ENCODE measurements at regions not wholly inside any gene's neighbourhood (a gene's known extent, or its start where the extent isn't known, plus 50 kb on each side); places are given as distances from the start of the nearest gene placed in this dataset.
"Not testable (repeated sequence)": the region's sequence is repeated elsewhere in the genome, so short reads cannot be mapped to it uniquely, and the experiment has no call there.

DNA sequence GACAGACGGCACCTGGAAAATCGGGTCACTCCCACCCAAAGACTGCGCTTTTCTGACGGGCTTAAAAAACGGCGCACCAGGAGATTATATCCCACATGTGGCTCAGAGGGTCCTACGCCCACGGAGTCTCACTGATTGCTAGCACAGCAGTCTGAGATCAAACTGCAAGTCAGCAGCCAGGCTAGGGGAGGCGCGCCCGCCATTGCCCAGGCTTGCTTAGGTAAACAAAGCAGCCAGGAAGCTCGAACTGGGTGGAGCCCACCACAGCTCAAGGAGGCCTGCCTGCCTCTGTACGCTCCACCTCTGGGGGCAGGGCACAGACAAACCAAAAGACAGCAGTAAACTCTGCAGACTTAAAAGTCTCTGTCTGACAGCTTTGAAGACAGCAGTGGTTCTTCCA lies 909.4 kb downstream of the SORCS3 start:
- H3K4me2 ChIP-seq (ENCODE audit: insufficient read depth in 1 of 2, low read depth in 2 of 2, low read length in 2 of 2); H3K23me2 ChIP-seq (ENCODE audit: low read depth, low read length); DNase-seq (ENCODE audit: low read depth in 1 of 2, low spot score in 2 of 2); CTCF ChIA-PET (ENCODE audit: partially characterized antibody); FAIRE-seq; H2BK120ac ChIP-seq (replicated peaks; ENCODE audit: low read depth, low read length); H4K5ac ChIP-seq (ENCODE audit: insufficient read length, low read depth, low read length); H3K27me3 ChIP-seq (replicated peaks in 1 of 4; ENCODE audit: control insufficient read depth in 3 of 4, extremely low read depth in 1 of 4, insufficient read depth in 3 of 4, low read length in 3 of 4); H2BK15ac ChIP-seq (ENCODE audit: low read length); POLR2A ChIA-PET (ENCODE audit: partially characterized antibody); H3K4me1 ChIP-seq (replicated peaks in 1 of 4; ENCODE audit: control insufficient read depth in 3 of 4, insufficient read depth in 4 of 4, low read length in 3 of 4); H3K36me3 ChIP-seq (ENCODE audit: control insufficient read depth in 2 of 4, insufficient read depth in 4 of 4, low read length in 3 of 4); H4K20me1 ChIP-seq (replicated peaks in 1 of 2; ENCODE audit: control insufficient read depth in 1 of 2, insufficient read depth in 2 of 2, low read length in 2 of 2); H3K27ac ChIP-seq (ENCODE audit: low read depth, low read length); H3K14ac ChIP-seq (ENCODE audit: insufficient read length); H2AFZ ChIP-seq (ENCODE audit: low read length); H3K18ac ChIP-seq (ENCODE audit: extremely low read depth, low read length); H3K23ac ChIP-seq (ENCODE audit: insufficient read length); H3K4me3 ChIP-seq (ENCODE audit: extremely low read depth in 1 of 4, insufficient read depth in 2 of 4, low read depth in 3 of 4, low read length in 4 of 4); H3K4ac ChIP-seq (replicated peaks; ENCODE audit: insufficient read length, low read depth, low read length); H3K79me1 ChIP-seq (ENCODE audit: low read depth, low read length); H2BK12ac ChIP-seq (ENCODE audit: low read depth, low read length); H3K56ac ChIP-seq (replicated peaks; ENCODE audit: insufficient read length, low read depth, low read length); H4K8ac ChIP-seq (ENCODE audit: extremely low read depth, insufficient read depth, low read length); H4K91ac ChIP-seq (replicated peaks; ENCODE audit: insufficient read length, low read length); H2BK20ac ChIP-seq (ENCODE audit: low read length); H2BK5ac ChIP-seq (ENCODE audit: low read depth, low read length); H3K9me3 ChIP-seq (ENCODE audit: insufficient read depth in 2 of 2, low read depth in 1 of 2, low read length in 1 of 2); H2AK5ac ChIP-seq (ENCODE audit: low read depth, low read length); H3K9ac ChIP-seq (replicated peaks in 1 of 4; ENCODE audit: extremely low read depth in 1 of 4, low read depth in 3 of 4, low read length in 3 of 4); H3K79me2 ChIP-seq (ENCODE audit: control insufficient read depth in 1 of 2, insufficient read depth in 2 of 2, low read length in 2 of 2): not testable (repeated sequence)
- WGBS, 2 experiments (ENCODE audit: extremely low coverage in 1 of 2, insufficient coverage in 1 of 2, insufficient read length in 1 of 2, insufficient replicate concordance in 2 of 2, low coverage in 1 of 2, low lambda C conversion rate in 2 of 2, missing lambda C conversion rate in 1 of 2): 91% methylated on average over 13 of the region's 13 CpGs; no CpG with 5 or more reads in 1 of the 2 experiments
